Liver (tissue), 8 donors: ENCODE measurements at regions not wholly inside any gene's neighbourhood (a gene's known extent, or its start where the extent isn't known, plus 50 kb on each side); places are given as distances from the start of the nearest gene placed in this dataset.

Experiments used
- DNase-seq: peaks from one replicate; pipeline ENCODE4 v3.0.0-alpha.2; 2017; ENCODE audit warnings: low spot score
- H3K27ac ChIP-seq, 2 donors: one replicate each; pipeline ENCODE4 v1.7.0; 2013; ENCODE audit warnings: inconsistent platforms in 2 of 2, low read length in 2 of 2, control low read depth in 1 of 2, low read depth in 1 of 2, mild to moderate bottlenecking in 1 of 2
- H3K27me3 ChIP-seq, 4 donors: one replicate each; pipeline versions ENCODE4 v1.6.1 to v1.7.0; 2013; ENCODE audit warnings: low read length in 3 of 4, inconsistent platforms in 1 of 4, mild to moderate bottlenecking in 1 of 4, moderate library complexity in 1 of 4; ENCODE audit not compliant: control insufficient read depth in 4 of 4, insufficient read depth in 4 of 4
- H3K36me3 ChIP-seq, 4 donors: one replicate each; pipeline versions ENCODE4 v1.6.1 to v1.7.0; 2013; ENCODE audit warnings: low read length in 3 of 4, mild to moderate bottlenecking in 3 of 4, low read depth in 1 of 4, moderate library complexity in 1 of 4; ENCODE audit not compliant: control insufficient read depth in 4 of 4, insufficient read depth in 3 of 4
- H3K4me1 ChIP-seq, 4 donors: one replicate each; pipeline versions ENCODE4 v1.6.1 to v1.7.0; 2013; ENCODE audit warnings: low read length in 3 of 4, mild to moderate bottlenecking in 3 of 4, moderate library complexity in 1 of 4; ENCODE audit not compliant: control insufficient read depth in 4 of 4, insufficient read depth in 4 of 4
- H3K4me3 ChIP-seq, 3 donors: one replicate each; pipeline versions ENCODE4 v1.6.1 to v1.7.0; 2013; ENCODE audit warnings: low read length in 3 of 3, control low read depth in 1 of 3, low read depth in 1 of 3, mild to moderate bottlenecking in 1 of 3
- H3K9ac ChIP-seq, 2 donors: one replicate each; pipeline ENCODE4 v1.7.0; 2013; ENCODE audit warnings: low read length in 2 of 2, mild to moderate bottlenecking in 2 of 2, moderate library complexity in 2 of 2, control low read depth in 1 of 2, low read depth in 1 of 2
- H3K9me3 ChIP-seq, 4 donors: one replicate each; pipeline versions ENCODE4 v1.6.1 to v1.7.0; 2013; ENCODE audit warnings: low read length in 3 of 4; ENCODE audit not compliant: control insufficient read depth in 4 of 4
- CTCF ChIP-seq: fragments of 150-350 bp; IDR thresholded peaks from 2 replicates; pipeline ENCODE4 v1.5.1; 2017; ENCODE audit warnings: improper control_type of control experiment, low read depth, low read length; ENCODE audit not compliant: missing input control
- EGR1 ChIP-seq, 2 donors: IDR thresholded peaks; 2 replicates each; pipeline ENCODE4 v1.6.1; 2016 to 2018; ENCODE audit warnings: antibody characterized with exemption in 2 of 2, low read depth in 2 of 2
- FOXA1 ChIP-seq: IDR thresholded peaks from 2 replicates; pipeline ENCODE4 v1.6.1; 2016; ENCODE audit warnings: antibody characterized with exemption
- FOXA2 ChIP-seq: IDR thresholded peaks from 2 replicates; pipeline ENCODE4 v1.6.1; 2016; ENCODE audit warnings: antibody characterized with exemption
- GABPA ChIP-seq, 2 donors: IDR thresholded peaks in 1 of 2; conservative IDR thresholded peaks in 1 of 2; 2 replicates each; pipeline ENCODE4 v1.6.1; 2016; ENCODE audit warnings: antibody characterized with exemption in 2 of 2, mild to moderate bottlenecking in 1 of 2, moderate library complexity in 1 of 2
- HNF4A ChIP-seq, 2 donors: conservative IDR thresholded peaks; 2 replicates each; pipeline ENCODE4 v1.6.1; 2016; ENCODE audit warnings: antibody characterized with exemption in 2 of 2, mild to moderate bottlenecking in 2 of 2
- HNF4G ChIP-seq: IDR thresholded peaks from 2 replicates; pipeline ENCODE4 v1.6.1; 2016; ENCODE audit warnings: antibody characterized with exemption
- JUND ChIP-seq, 2 donors: IDR thresholded peaks; 2 replicates each; pipeline ENCODE4 v1.6.1; 2016; ENCODE audit warnings: antibody characterized with exemption in 2 of 2
- MAX ChIP-seq: IDR thresholded peaks from 2 replicates; pipeline ENCODE4 v1.6.1; 2016; ENCODE audit warnings: antibody characterized with exemption
- NR2F2 ChIP-seq: IDR thresholded peaks from 2 replicates; pipeline ENCODE4 v1.6.1; 2016; ENCODE audit warnings: antibody characterized with exemption
- RAD21 ChIP-seq, 2 donors: IDR thresholded peaks; 2 replicates each; pipeline ENCODE4 v1.6.1; 2016; ENCODE audit warnings: antibody characterized with exemption in 2 of 2, mild to moderate bottlenecking in 2 of 2
- REST ChIP-seq: IDR thresholded peaks from 2 replicates; pipeline ENCODE4 v1.6.1; 2016; ENCODE audit warnings: antibody characterized with exemption, mild to moderate bottlenecking
- RXRA ChIP-seq, 2 donors: IDR thresholded peaks; 2 replicates each; pipeline ENCODE4 v1.6.1; 2017 to 2018; ENCODE audit warnings: antibody characterized with exemption in 2 of 2, mild to moderate bottlenecking in 1 of 2
- SP1 ChIP-seq: IDR thresholded peaks from 2 replicates; pipeline ENCODE4 v1.6.1; 2018; ENCODE audit warnings: antibody characterized with exemption, mild to moderate bottlenecking
- YY1 ChIP-seq: IDR thresholded peaks from 2 replicates; pipeline ENCODE4 v1.6.1; 2016; ENCODE audit warnings: antibody characterized with exemption, mild to moderate bottlenecking
- ZBTB33 ChIP-seq: IDR thresholded peaks from 2 replicates; pipeline ENCODE4 v1.6.1; 2016; ENCODE audit warnings: antibody characterized with exemption
- WGBS: extraction: QIAGEN DNeasy Blood & Tissue Kit; methylation state at CpG from one replicate; pipeline ENCODE4 v1.1.7; 2013; 5-methylcytosine and 5-hydroxymethylcytosine counted together
- TF ChIP-seq, protein P1 (sequence below): IDR thresholded peaks from 2 replicates; pipeline ENCODE4 v1.6.1; 2016; ENCODE audit warnings: antibody characterized with exemption
- donor health status: healthy.
- donor health status: healthy.
- donor health status: healthy.
- donor health status: healthy.
- donor health status: healthy.

DNA sequence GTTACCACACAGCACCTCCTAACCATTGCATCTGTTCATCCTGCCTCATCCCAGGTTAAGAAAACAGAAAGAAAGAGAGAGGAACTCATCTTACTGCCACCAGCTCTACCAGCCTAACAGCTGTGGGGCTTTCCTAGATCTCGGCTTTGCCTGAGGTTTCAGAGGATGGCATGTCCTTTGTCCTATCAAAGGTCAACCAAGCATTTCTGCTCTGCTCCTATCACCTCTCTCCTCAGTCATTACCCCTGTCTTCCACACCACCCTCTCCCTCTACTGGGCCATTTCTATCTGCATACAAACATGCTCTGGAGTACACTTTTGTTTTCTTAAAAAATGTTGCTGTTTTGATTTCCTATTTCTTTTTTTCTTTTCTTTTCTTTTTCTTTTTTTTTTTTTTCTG lies 393.3 kb downstream of the IRS2 start (continued):
- TF ChIP-seq EGR1 (IDR thresholded peaks at IDR 0.05; ENCODE audit: low read depth in 2 of 2): no peak

- H3K4me3 ChIP-seq: no peak overlapping the region
- H3K27me3 ChIP-seq: no peaks in the 10 kb centered on the region
- no peak for DNase-seq
- H3K36me3 ChIP-seq: no peaks in the 10 kb centered on the region
- TF ChIP-seq EGR1 (IDR thresholded peaks at IDR 0.05; ENCODE audit: low read depth in 2 of 2): no peak
- TF ChIP-seq GABPA (IDR thresholded peaks at IDR 0.05 in 1 of 2, conservative IDR thresholded peaks at IDR 0.05 in 1 of 2): no peak
- TF ChIP-seq HNF4G: no peak
- TF ChIP-seq CTCF: no peak
- TF ChIP-seq JUND (IDR thresholded peaks at IDR 0.05): no peak
- TF ChIP-seq FOXA1: no peak
- TF ChIP-seq HNF4A (conservative IDR thresholded peaks at IDR 0.05): no peak
- TF ChIP-seq ZBTB33: no peak
- no peak for TF ChIP-seq RAD21 (IDR thresholded peaks at IDR 0.05)
- peaks cover 3 to 35% (median 5%) of the 10 kb centered on the region in 4 donors for H3K4me1 ChIP-seq
- H3K9me3 ChIP-seq: no peaks in the 10 kb centered on the region
- WGBS: 68% methylated on average over 2 of the region's 2 CpGs
- H3K9ac ChIP-seq: no peak overlapping the region
- H3K27ac ChIP-seq: peak overlapping the region; percentile 76 to 83
Observed at GRCh38 chr13:109390391-109390790, 396.0 kb downstream of the IRS2 start.

- no peak overlapping the region for H3K4me3 ChIP-seq
- no peaks in the 10 kb centered on the region for H3K9me3 ChIP-seq
- no peak overlapping the region for H3K9ac ChIP-seq
- WGBS: 29% methylated on average over 8 of the region's 8 CpGs
- peaks cover 3 to 31% (median 5%) of the 10 kb centered on the region in 4 donors for H3K4me1 ChIP-seq
- H3K27ac ChIP-seq: peak overlapping the region; percentile 83 to 97
- H3K27me3 ChIP-seq: no peaks in the 10 kb centered on the region
- no peak for DNase-seq
- no peaks in the 10 kb centered on the region for H3K36me3 ChIP-seq
- TF ChIP-seq JUND (IDR thresholded peaks at IDR 0.05): peak; percentile 93
- TF ChIP-seq FOXA2: peak; percentile 84
- peak; percentile 31 to 66 for TF ChIP-seq EGR1 (IDR thresholded peaks at IDR 0.05; ENCODE audit: low read depth in 2 of 2)
- peak; percentile 53 for TF ChIP-seq FOXA1
- TF ChIP-seq NR2F2: peak; percentile 44
- TF ChIP-seq YY1: peak; percentile 87
- TF ChIP-seq GABPA (IDR thresholded peaks at IDR 0.05 in 1 of 2, conservative IDR thresholded peaks at IDR 0.05 in 1 of 2): peak; percentile 30 to 76
- TF ChIP-seq HNF4G: peak; percentile 49
- no peak for TF ChIP-seq CTCF
- TF ChIP-seq, protein P1, sequence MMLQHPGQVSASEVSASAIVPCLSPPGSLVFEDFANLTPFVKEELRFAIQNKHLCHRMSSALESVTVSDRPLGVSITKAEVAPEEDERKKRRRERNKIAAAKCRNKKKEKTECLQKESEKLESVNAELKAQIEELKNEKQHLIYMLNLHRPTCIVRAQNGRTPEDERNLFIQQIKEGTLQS: peak; percentile 95
- peak; percentile 68 to 69 for TF ChIP-seq RAD21 (IDR thresholded peaks at IDR 0.05)
- TF ChIP-seq HNF4A (conservative IDR thresholded peaks at IDR 0.05): peak; percentile 86 to 92
- TF ChIP-seq MAX: peak; percentile 81
- TF ChIP-seq SP1: peak; percentile 97
- TF ChIP-seq RXRA (IDR thresholded peaks at IDR 0.05): peak; percentile 83 to 97
- peak; percentile 59 for TF ChIP-seq REST
- TF ChIP-seq ZBTB33: peak; percentile 90
Observed at GRCh38 chr13:109389892-109390345, 396.5 kb downstream of the IRS2 start.
